HG03432 (cell line): ENCODE measurements at regions not wholly inside any gene's neighbourhood (a gene's known extent, or its start where the extent isn't known, plus 50 kb on each side); places are given as distances from the start of the nearest gene placed in this dataset.
A peak's percentile ranks its signal among the peaks of the same experiment; 100 is the strongest.
"Not testable (repeated sequence)": the region's sequence is repeated elsewhere in the genome, so short reads cannot be mapped to it uniquely, and the experiment has no call there.

Experiments
- ATAC-seq: cut with Tn5 transposase; IDR thresholded peaks from one replicate; pipeline ENCODE4 v1.9.1; 2021; ENCODE audit warnings: mild to moderate bottlenecking, moderate library complexity; ENCODE audit not compliant: unreplicated experiment

GRCh38 chr10:61021926-61022325, 77.9 kb upstream of the RHOBTB1 start:
- no peak for ATAC-seq

- ATAC-seq: no peak
These were observed 76.6 kb upstream of the RHOBTB1 start for GRCh38 chr10:61020420-61021158.

- ATAC-seq: no peak
These were observed 74.2 kb upstream of the RHOBTB1 start for GRCh38 chr10:61018146-61018545.

- ATAC-seq: no peak
These were observed 72.6 kb upstream of the RHOBTB1 start for GRCh38 chr10:61016630-61017029.

- no peak for ATAC-seq
These were observed 72.0 kb upstream of the RHOBTB1 start for GRCh38 chr10:61016007-61016406.

- no peak for ATAC-seq
These were observed 66.9 kb upstream of the RHOBTB1 start for GRCh38 chr10:61010863-61011262.

GRCh38 chr10:61003069-61003468, 59.1 kb upstream of the RHOBTB1 start:
- not testable (repeated sequence) for ATAC-seq

- ATAC-seq: no peak
These were observed 57.7 kb upstream of the RHOBTB1 start for GRCh38 chr10:61001731-61002122.

GRCh38 chr10:61000769-61001730, 57.1 kb upstream of the RHOBTB1 start:
- peak; percentile 49 for ATAC-seq

GRCh38 chr10:60998932-60999331, 54.9 kb upstream of the RHOBTB1 start:
- no peak for ATAC-seq

- no peak for ATAC-seq
These were observed 50.1 kb upstream of the RHOBTB1 start for GRCh38 chr10:60994128-60994527.
